Right lobe of liver (tissue), 4 donors: ENCODE measurements at regions not wholly inside any gene's neighbourhood (a gene's known extent, or its start where the extent isn't known, plus 50 kb on each side); places are given as distances from the start of the nearest gene placed in this dataset.

ENCODE experiments used
- CTCF ChIP-seq, 4 donors: fragments of 200-600 bp in 3 of 4; fragments of 450-650 bp in 1 of 4; IDR thresholded peaks; one replicate each; pipeline versions ENCODE4 v1.5.1 to v1.8.0; 2016 to 2022; ENCODE audit warnings: antibody characterized with exemption in 4 of 4, mild to moderate bottlenecking in 2 of 4
- POLR2A ChIP-seq: fragments of 450-650 bp; IDR thresholded peaks from one replicate; pipeline ENCODE4 v1.6.1; 2017; ENCODE audit warnings: antibody characterized with exemption, mild to moderate bottlenecking
- donor health status: DM: no; HTN: no; CAD: no.
- donor health status: DM: no; HTN: no; CAD: no.
- donor health status: DM: no; HTN: yes; CAD: no.

- TF ChIP-seq CTCF (IDR thresholded peaks at IDR 0.05) (no peak), POLR2A (no peak)
Measured at GRCh38 chr5:39674209-39675082, 249.7 kb upstream of the DAB2 start.
